WTC11 (cell line): ENCODE measurements at regions not wholly inside any gene's neighbourhood (a gene's known extent, or its start where the extent isn't known, plus 50 kb on each side); places are given as distances from the start of the nearest gene placed in this dataset.

Source experiments
- ATAC-seq: fragments of 200-7000 bp; cut with Tn5 transposase; 2 replicates; pipeline ENCODE4 v1.10.0; 2021; ENCODE audit warnings: mild to moderate bottlenecking, moderate library complexity
- CTCF ChIA-PET: fragments of 300-600 bp; sonication (Branson Sonifier 250); formaldehyde crosslinking; loops from one replicate; lab custom pipeline; 2021; ENCODE audit warnings: antibody characterized with exemption; lab: Charles Lee
- POLR2A ChIA-PET: fragments of 350-600 bp; sonication (Branson Sonifier 250); formaldehyde crosslinking; loops from one replicate; lab custom pipeline; 2021; ENCODE audit warnings: antibody characterized with exemption; lab: Charles Lee
- DNase-seq: peaks from one replicate; pipeline ENCODE4 v3.0.0; 2021; ENCODE audit warnings: low spot score
- H3K27ac Mint-ChIP-seq: 2 replicates; pipeline ENCODE4 v1.8.0; 2021; ENCODE audit warnings: mixed read lengths
- H3K27me3 Mint-ChIP-seq: 2 replicates; pipeline ENCODE4 v1.8.0; 2021; ENCODE audit warnings: low read depth, mild to moderate bottlenecking, moderate library complexity, mixed read lengths
- H3K36me3 Mint-ChIP-seq: 2 replicates; pipeline ENCODE4 v1.8.0; 2021; ENCODE audit warnings: mixed read lengths
- H3K4me1 Mint-ChIP-seq: 2 replicates; pipeline ENCODE4 v1.8.0; 2022; ENCODE audit warnings: mixed read lengths
- H3K4me3 Mint-ChIP-seq: 2 replicates; pipeline ENCODE4 v1.8.0; 2021; ENCODE audit warnings: mild to moderate bottlenecking, moderate library complexity, mixed read lengths
- H3K9me3 Mint-ChIP-seq: 2 replicates; pipeline ENCODE4 v1.8.0; 2021; ENCODE audit warnings: mixed read lengths
- ELF4 ChIP-seq: sonication (generic); formaldehyde crosslinking; IDR thresholded peaks from 2 replicates; pipeline ENCODE4 v1.8.1; 2022; ENCODE audit warnings: low read depth, mild to moderate bottlenecking, moderate library complexity, missing genetic modification reagents
- FOXJ3 ChIP-seq: sonication (generic); formaldehyde crosslinking; IDR thresholded peaks from 2 replicates; pipeline ENCODE4 v1.9.0; 2021; ENCODE audit warnings: missing genetic modification reagents, mild to moderate bottlenecking, borderline replicate concordance
- FOXK1 ChIP-seq: sonication (generic); formaldehyde crosslinking; IDR thresholded peaks from 2 replicates; pipeline ENCODE4 v1.8.0; 2022; ENCODE audit warnings: mild to moderate bottlenecking, moderate library complexity, missing genetic modification reagents
- MXD4 ChIP-seq: fragments of 250-450 bp; sonication (Bioruptor Pico); IDR thresholded peaks from 2 replicates; pipeline ENCODE4 v1.8.0; 2021; ENCODE audit warnings: mild to moderate bottlenecking, moderate library complexity, borderline replicate concordance
- MYBL2 ChIP-seq: sonication (generic); formaldehyde crosslinking; IDR thresholded peaks from 2 replicates; pipeline ENCODE4 v1.8.1; 2023; ENCODE audit warnings: mild to moderate bottlenecking, moderate library complexity, missing genetic modification reagents
- NFATC4 ChIP-seq: fragments of 250-450 bp; sonication (Bioruptor Pico); IDR thresholded peaks from 2 replicates; pipeline ENCODE4 v1.9.0; 2021; ENCODE audit warnings: mild to moderate bottlenecking
- PRRX2 ChIP-seq: fragments of 250-450 bp; sonication (Bioruptor Pico); IDR thresholded peaks from 2 replicates; pipeline ENCODE4 v1.8.0; 2021; ENCODE audit warnings: mild to moderate bottlenecking
- RORB ChIP-seq: fragments of 250-450 bp; sonication (Bioruptor Pico); IDR thresholded peaks from 2 replicates; pipeline ENCODE4 v1.9.0; 2021; ENCODE audit warnings: mild to moderate bottlenecking
- SOX15 ChIP-seq: fragments of 250-450 bp; sonication (Bioruptor Pico); IDR thresholded peaks from 2 replicates; pipeline ENCODE4 v1.9.0; 2021; ENCODE audit warnings: mild to moderate bottlenecking
- ZNF396 ChIP-seq: fragments of 250-450 bp; sonication (Bioruptor Pico); IDR thresholded peaks from 2 replicates; pipeline ENCODE4 v1.8.0; 2021; ENCODE audit warnings: mild to moderate bottlenecking, moderate library complexity, borderline replicate concordance
- TF ChIP-seq, protein P1 (sequence below): sonication (generic); formaldehyde crosslinking; IDR thresholded peaks from 2 replicates; pipeline ENCODE4 v1.8.0; 2022; ENCODE audit warnings: mild to moderate bottlenecking, missing genetic modification reagents
- TF ChIP-seq, protein P2 (sequence below): fragments of 250-450 bp; sonication (Bioruptor Pico); IDR thresholded peaks from 2 replicates; pipeline ENCODE4 v1.9.0; 2021; ENCODE audit warnings: mild to moderate bottlenecking, borderline replicate concordance
- TF ChIP-seq, protein P3 (sequence below): sonication (generic); formaldehyde crosslinking; IDR thresholded peaks from 2 replicates; pipeline ENCODE4 v1.8.1; 2022; ENCODE audit warnings: mild to moderate bottlenecking, moderate library complexity, missing genetic modification reagents
- TF ChIP-seq, protein P4 (sequence below): sonication (generic); formaldehyde crosslinking; IDR thresholded peaks from 2 replicates; pipeline ENCODE4 v1.8.0; 2022; ENCODE audit warnings: missing genetic modification reagents
- TF ChIP-seq, protein P5 (sequence below): sonication (generic); formaldehyde crosslinking; conservative IDR thresholded peaks from 2 replicates; pipeline ENCODE4 v1.8.1; 2023; ENCODE audit warnings: mild to moderate bottlenecking, low read depth, missing genetic modification reagents, moderate library complexity
- TF ChIP-seq, protein P6 (sequence below): fragments of 250-450 bp; sonication (Bioruptor Pico); IDR thresholded peaks from 2 replicates; pipeline ENCODE4 v1.9.0; 2021; ENCODE audit warnings: moderate library complexity, mild to moderate bottlenecking, inconsistent platforms, borderline replicate concordance
- TF ChIP-seq, protein P7 (sequence below): sonication (generic); formaldehyde crosslinking; IDR thresholded peaks from 2 replicates; pipeline ENCODE4 v1.8.1; 2022; ENCODE audit warnings: low read depth, missing genetic modification reagents, borderline replicate concordance
- TF ChIP-seq, protein P8 (sequence below): sonication (generic); formaldehyde crosslinking; IDR thresholded peaks from 2 replicates; pipeline ENCODE4 v1.8.1; 2023; ENCODE audit warnings: mild to moderate bottlenecking, missing genetic modification reagents, moderate library complexity

DNA sequence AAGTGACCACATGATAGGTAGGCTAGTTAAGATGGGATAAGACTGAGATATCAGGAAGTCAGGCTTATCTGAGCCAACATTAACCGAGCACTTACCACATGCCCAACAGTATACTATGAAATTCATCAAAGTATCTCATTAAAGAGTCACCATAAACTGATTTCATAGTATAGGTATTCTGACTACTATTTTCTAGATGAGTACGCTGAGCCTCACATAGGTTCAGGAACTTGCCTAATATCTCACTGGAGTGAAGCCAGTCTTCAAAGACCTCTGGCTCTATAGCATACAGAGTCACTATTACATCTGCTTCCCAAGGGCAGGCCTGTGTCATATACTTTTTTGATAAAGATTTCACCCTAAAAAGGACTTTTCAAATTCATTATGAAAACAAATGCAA is 115.6 kb upstream of the NGF start:
- ChIA-PET CTCF (no interaction called here), POLR2A (no interaction called here)
- H3K4me3 Mint-ChIP-seq: no peak overlapping the region
- DNase-seq: no peak
- no peak overlapping the region for H3K27ac Mint-ChIP-seq
- no peaks in the 10 kb centered on the region for H3K36me3 Mint-ChIP-seq
- H3K4me1 Mint-ChIP-seq: peaks cover under 1% of the 10 kb centered on the region; the same call in 1 of the 2 replicates
- H3K9me3 Mint-ChIP-seq: no peaks in the 10 kb centered on the region
- no peak for ATAC-seq
- H3K27me3 Mint-ChIP-seq: no peaks in the 10 kb centered on the region
- TF ChIP-seq NFATC4 (CRISPR knock-in tag): no peak
- TF ChIP-seq RORB (CRISPR knock-in tag): no peak
- no peak for TF ChIP-seq FOXK1 (CRISPR knock-in tag)
- TF ChIP-seq, protein P1, sequence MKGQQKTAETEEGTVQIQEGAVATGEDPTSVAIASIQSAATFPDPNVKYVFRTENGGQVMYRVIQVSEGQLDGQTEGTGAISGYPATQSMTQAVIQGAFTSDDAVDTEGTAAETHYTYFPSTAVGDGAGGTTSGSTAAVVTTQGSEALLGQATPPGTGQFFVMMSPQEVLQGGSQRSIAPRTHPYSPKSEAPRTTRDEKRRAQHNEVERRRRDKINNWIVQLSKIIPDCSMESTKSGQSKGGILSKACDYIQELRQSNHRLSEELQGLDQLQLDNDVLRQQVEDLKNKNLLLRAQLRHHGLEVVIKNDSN: no peak
- no peak for TF ChIP-seq ZNF396
- no peak for TF ChIP-seq SOX15 (CRISPR knock-in tag)
- TF ChIP-seq MXD4 (CRISPR knock-in tag): no peak
- TF ChIP-seq, protein P2, sequence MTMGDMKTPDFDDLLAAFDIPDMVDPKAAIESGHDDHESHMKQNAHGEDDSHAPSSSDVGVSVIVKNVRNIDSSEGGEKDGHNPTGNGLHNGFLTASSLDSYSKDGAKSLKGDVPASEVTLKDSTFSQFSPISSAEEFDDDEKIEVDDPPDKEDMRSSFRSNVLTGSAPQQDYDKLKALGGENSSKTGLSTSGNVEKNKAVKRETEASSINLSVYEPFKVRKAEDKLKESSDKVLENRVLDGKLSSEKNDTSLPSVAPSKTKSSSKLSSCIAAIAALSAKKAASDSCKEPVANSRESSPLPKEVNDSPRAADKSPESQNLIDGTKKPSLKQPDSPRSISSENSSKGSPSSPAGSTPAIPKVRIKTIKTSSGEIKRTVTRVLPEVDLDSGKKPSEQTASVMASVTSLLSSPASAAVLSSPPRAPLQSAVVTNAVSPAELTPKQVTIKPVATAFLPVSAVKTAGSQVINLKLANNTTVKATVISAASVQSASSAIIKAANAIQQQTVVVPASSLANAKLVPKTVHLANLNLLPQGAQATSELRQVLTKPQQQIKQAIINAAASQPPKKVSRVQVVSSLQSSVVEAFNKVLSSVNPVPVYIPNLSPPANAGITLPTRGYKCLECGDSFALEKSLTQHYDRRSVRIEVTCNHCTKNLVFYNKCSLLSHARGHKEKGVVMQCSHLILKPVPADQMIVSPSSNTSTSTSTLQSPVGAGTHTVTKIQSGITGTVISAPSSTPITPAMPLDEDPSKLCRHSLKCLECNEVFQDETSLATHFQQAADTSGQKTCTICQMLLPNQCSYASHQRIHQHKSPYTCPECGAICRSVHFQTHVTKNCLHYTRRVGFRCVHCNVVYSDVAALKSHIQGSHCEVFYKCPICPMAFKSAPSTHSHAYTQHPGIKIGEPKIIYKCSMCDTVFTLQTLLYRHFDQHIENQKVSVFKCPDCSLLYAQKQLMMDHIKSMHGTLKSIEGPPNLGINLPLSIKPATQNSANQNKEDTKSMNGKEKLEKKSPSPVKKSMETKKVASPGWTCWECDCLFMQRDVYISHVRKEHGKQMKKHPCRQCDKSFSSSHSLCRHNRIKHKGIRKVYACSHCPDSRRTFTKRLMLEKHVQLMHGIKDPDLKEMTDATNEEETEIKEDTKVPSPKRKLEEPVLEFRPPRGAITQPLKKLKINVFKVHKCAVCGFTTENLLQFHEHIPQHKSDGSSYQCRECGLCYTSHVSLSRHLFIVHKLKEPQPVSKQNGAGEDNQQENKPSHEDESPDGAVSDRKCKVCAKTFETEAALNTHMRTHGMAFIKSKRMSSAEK (CRISPR knock-in tag): no peak
- TF ChIP-seq ELF4 (CRISPR knock-in tag): no peak
- TF ChIP-seq, protein P3, sequence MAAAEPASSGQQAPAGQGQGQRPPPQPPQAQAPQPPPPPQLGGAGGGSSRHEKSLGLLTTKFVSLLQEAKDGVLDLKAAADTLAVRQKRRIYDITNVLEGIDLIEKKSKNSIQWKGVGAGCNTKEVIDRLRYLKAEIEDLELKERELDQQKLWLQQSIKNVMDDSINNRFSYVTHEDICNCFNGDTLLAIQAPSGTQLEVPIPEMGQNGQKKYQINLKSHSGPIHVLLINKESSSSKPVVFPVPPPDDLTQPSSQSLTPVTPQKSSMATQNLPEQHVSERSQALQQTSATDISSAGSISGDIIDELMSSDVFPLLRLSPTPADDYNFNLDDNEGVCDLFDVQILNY (CRISPR knock-in tag): no peak
- TF ChIP-seq PRRX2 (CRISPR knock-in tag): no peak
- no peak for TF ChIP-seq FOXJ3 (CRISPR knock-in tag)
- TF ChIP-seq, protein P4, sequence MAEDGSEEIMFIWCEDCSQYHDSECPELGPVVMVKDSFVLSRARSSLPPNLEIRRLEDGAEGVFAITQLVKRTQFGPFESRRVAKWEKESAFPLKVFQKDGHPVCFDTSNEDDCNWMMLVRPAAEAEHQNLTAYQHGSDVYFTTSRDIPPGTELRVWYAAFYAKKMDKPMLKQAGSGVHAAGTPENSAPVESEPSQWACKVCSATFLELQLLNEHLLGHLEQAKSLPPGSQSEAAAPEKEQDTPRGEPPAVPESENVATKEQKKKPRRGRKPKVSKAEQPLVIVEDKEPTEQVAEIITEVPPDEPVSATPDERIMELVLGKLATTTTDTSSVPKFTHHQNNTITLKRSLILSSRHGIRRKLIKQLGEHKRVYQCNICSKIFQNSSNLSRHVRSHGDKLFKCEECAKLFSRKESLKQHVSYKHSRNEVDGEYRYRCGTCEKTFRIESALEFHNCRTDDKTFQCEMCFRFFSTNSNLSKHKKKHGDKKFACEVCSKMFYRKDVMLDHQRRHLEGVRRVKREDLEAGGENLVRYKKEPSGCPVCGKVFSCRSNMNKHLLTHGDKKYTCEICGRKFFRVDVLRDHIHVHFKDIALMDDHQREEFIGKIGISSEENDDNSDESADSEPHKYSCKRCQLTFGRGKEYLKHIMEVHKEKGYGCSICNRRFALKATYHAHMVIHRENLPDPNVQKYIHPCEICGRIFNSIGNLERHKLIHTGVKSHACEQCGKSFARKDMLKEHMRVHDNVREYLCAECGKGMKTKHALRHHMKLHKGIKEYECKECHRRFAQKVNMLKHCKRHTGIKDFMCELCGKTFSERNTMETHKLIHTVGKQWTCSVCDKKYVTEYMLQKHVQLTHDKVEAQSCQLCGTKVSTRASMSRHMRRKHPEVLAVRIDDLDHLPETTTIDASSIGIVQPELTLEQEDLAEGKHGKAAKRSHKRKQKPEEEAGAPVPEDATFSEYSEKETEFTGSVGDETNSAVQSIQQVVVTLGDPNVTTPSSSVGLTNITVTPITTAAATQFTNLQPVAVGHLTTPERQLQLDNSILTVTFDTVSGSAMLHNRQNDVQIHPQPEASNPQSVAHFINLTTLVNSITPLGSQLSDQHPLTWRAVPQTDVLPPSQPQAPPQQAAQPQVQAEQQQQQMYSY (CRISPR knock-in tag): no peak
- TF ChIP-seq MYBL2 (CRISPR knock-in tag): no peak
- TF ChIP-seq, protein P5, sequence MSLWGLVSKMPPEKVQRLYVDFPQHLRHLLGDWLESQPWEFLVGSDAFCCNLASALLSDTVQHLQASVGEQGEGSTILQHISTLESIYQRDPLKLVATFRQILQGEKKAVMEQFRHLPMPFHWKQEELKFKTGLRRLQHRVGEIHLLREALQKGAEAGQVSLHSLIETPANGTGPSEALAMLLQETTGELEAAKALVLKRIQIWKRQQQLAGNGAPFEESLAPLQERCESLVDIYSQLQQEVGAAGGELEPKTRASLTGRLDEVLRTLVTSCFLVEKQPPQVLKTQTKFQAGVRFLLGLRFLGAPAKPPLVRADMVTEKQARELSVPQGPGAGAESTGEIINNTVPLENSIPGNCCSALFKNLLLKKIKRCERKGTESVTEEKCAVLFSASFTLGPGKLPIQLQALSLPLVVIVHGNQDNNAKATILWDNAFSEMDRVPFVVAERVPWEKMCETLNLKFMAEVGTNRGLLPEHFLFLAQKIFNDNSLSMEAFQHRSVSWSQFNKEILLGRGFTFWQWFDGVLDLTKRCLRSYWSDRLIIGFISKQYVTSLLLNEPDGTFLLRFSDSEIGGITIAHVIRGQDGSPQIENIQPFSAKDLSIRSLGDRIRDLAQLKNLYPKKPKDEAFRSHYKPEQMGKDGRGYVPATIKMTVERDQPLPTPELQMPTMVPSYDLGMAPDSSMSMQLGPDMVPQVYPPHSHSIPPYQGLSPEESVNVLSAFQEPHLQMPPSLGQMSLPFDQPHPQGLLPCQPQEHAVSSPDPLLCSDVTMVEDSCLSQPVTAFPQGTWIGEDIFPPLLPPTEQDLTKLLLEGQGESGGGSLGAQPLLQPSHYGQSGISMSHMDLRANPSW (CRISPR knock-in tag): no peak
- TF ChIP-seq, protein P6, sequence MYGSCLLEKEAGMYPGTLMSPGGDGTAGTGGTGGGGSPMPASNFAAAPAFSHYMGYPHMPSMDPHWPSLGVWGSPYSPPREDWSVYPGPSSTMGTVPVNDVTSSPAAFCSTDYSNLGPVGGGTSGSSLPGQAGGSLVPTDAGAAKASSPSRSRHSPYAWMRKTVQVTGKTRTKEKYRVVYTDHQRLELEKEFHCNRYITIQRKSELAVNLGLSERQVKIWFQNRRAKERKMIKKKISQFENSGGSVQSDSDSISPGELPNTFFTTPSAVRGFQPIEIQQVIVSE (CRISPR knock-in tag): no peak
- TF ChIP-seq, protein P7, sequence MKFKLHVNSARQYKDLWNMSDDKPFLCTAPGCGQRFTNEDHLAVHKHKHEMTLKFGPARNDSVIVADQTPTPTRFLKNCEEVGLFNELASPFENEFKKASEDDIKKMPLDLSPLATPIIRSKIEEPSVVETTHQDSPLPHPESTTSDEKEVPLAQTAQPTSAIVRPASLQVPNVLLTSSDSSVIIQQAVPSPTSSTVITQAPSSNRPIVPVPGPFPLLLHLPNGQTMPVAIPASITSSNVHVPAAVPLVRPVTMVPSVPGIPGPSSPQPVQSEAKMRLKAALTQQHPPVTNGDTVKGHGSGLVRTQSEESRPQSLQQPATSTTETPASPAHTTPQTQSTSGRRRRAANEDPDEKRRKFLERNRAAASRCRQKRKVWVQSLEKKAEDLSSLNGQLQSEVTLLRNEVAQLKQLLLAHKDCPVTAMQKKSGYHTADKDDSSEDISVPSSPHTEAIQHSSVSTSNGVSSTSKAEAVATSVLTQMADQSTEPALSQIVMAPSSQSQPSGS (CRISPR knock-in tag): no peak
- TF ChIP-seq, protein P8, sequence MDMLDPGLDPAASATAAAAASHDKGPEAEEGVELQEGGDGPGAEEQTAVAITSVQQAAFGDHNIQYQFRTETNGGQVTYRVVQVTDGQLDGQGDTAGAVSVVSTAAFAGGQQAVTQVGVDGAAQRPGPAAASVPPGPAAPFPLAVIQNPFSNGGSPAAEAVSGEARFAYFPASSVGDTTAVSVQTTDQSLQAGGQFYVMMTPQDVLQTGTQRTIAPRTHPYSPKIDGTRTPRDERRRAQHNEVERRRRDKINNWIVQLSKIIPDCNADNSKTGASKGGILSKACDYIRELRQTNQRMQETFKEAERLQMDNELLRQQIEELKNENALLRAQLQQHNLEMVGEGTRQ (CRISPR knock-in tag): no peak
